Adipocyte (in vitro differentiated cells): ENCODE measurements at regions not wholly inside any gene's neighbourhood (a gene's known extent, or its start where the extent isn't known, plus 50 kb on each side); places are given as distances from the start of the nearest gene placed in this dataset.
"Not testable (repeated sequence)": the region's sequence is repeated elsewhere in the genome, so short reads cannot be mapped to it uniquely, and the experiment has no call there.

Source experiments
- DNase-seq: peaks from one replicate; pipeline ENCODE4 v3.0.0-alpha.2; 2015; ENCODE audit warnings: low read depth
- H3K27me3 ChIP-seq: replicated peaks from 2 replicates; pipeline ENCODE4 v1.7.0; 2013; ENCODE audit warnings: mild to moderate bottlenecking, low read length, moderate library complexity; ENCODE audit not compliant: control insufficient read depth, insufficient read depth
- H3K36me3 ChIP-seq: 2 replicates; pipeline ENCODE4 v1.7.0; 2013; ENCODE audit warnings: low read length, mild to moderate bottlenecking, moderate library complexity; ENCODE audit not compliant: control insufficient read depth, insufficient read depth, severe bottlenecking
- H3K4me1 ChIP-seq: 2 replicates; pipeline ENCODE4 v1.7.0; 2013; ENCODE audit warnings: mild to moderate bottlenecking, low read length, moderate library complexity; ENCODE audit not compliant: control insufficient read depth, insufficient read depth
- H3K4me3 ChIP-seq: 2 replicates; pipeline ENCODE4 v1.7.0; 2013; ENCODE audit warnings: mild to moderate bottlenecking, low read length, moderate library complexity
- H3K9ac ChIP-seq: 2 replicates; pipeline ENCODE4 v1.7.0; 2013; ENCODE audit warnings: mild to moderate bottlenecking, low read length, moderate library complexity
- H3K9me3 ChIP-seq: 2 replicates; pipeline ENCODE4 v1.7.0; 2013; ENCODE audit warnings: mild to moderate bottlenecking, low read length, moderate library complexity; ENCODE audit not compliant: control insufficient read depth

DNA sequence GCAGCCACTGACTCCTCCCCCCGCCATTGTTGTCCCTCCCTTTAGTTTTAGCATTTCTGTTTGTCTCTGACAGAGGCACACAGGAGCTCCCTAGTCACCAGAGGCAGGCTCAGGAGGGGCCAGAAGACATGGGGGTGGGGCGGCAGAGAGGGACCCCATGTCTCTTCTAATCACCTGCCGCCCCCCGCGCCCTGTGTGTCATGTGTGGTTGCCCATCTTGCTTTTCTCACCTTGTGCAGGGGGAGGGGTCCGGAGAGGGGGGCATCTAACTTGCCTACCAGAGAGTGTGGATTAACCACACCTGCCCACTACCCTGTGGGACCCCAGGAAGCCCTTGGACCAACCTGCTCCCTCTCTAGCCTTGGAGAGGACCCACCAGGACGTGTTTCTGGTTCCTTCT, 130.2 kb downstream of the ZNF267 start:
- not testable (repeated sequence) for H3K9me3 ChIP-seq, H3K9ac ChIP-seq, H3K4me1 ChIP-seq

GRCh38 chr16:32038783-32039496, 165.3 kb downstream of the ZNF267 start:
- not testable (repeated sequence) for H3K9me3 ChIP-seq, H3K4me1 ChIP-seq, H3K36me3 ChIP-seq, H3K4me3 ChIP-seq, H3K27me3 ChIP-seq, H3K9ac ChIP-seq, DNase-seq

More for the DNA sequence above, 130.2 kb downstream of the ZNF267 start:
- not testable (repeated sequence) for DNase-seq, H3K4me3 ChIP-seq, H3K27me3 ChIP-seq, H3K36me3 ChIP-seq

- not testable (repeated sequence) for DNase-seq, H3K9me3 ChIP-seq, H3K4me3 ChIP-seq, H3K9ac ChIP-seq, H3K4me1 ChIP-seq, H3K27me3 ChIP-seq, H3K36me3 ChIP-seq
These were observed 166.3 kb downstream of the ZNF267 start for GRCh38 chr16:32039919-32040318.

DNA sequence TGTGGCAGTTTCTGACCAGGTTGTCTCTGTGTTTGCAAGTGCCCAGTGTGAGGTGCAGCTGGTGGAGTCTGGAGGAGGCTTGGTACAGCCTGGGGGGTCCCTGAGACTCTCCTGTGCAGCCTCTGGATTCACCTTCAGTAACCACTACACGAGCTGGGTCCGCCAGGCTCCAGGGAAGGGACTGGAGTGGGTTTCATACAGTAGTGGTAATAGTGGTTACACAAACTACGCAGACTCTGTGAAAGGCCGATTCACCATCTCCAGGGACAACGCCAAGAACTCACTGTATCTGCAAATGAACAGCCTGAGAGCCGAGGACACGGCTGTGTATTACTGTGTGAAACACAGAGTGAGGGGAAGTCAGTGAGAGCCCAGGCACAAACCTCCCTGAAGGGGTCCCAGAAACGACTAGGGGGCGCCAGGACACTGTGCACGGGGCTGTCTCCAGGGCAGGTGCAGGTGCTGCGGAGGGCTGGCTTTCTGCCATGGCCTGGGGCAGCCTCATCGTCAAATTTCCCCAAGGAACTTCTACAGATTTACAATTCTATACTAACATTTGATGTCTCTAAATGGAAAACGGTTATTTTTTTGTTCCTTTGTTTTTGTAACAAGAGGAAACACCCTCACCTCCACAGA, 187.0 kb upstream of the TP53TG3D start:
- not testable (repeated sequence) for H3K27me3 ChIP-seq, H3K9me3 ChIP-seq, DNase-seq, H3K4me1 ChIP-seq, H3K36me3 ChIP-seq, H3K4me3 ChIP-seq, H3K9ac ChIP-seq

- not testable (repeated sequence) for H3K27me3 ChIP-seq, H3K4me3 ChIP-seq, H3K4me1 ChIP-seq, H3K9ac ChIP-seq, H3K9me3 ChIP-seq, DNase-seq, H3K36me3 ChIP-seq
These were observed 181.5 kb upstream of the TP53TG3D start for GRCh38 chr16:32071586-32071985.

GRCh38 chr16:32083891-32084290, 169.2 kb upstream of the TP53TG3D start:
- not testable (repeated sequence) for H3K9me3 ChIP-seq

GRCh38 chr16:32084656-32085401, 168.3 kb upstream of the TP53TG3D start:
- not testable (repeated sequence) for DNase-seq, H3K36me3 ChIP-seq, H3K4me1 ChIP-seq, H3K27me3 ChIP-seq, H3K9ac ChIP-seq, H3K9me3 ChIP-seq, H3K4me3 ChIP-seq

More at GRCh38 chr16:32083891-32084290, 169.2 kb upstream of the TP53TG3D start:
- not testable (repeated sequence) for H3K27me3 ChIP-seq, H3K36me3 ChIP-seq, DNase-seq, H3K4me3 ChIP-seq, H3K9ac ChIP-seq, H3K4me1 ChIP-seq

DNA sequence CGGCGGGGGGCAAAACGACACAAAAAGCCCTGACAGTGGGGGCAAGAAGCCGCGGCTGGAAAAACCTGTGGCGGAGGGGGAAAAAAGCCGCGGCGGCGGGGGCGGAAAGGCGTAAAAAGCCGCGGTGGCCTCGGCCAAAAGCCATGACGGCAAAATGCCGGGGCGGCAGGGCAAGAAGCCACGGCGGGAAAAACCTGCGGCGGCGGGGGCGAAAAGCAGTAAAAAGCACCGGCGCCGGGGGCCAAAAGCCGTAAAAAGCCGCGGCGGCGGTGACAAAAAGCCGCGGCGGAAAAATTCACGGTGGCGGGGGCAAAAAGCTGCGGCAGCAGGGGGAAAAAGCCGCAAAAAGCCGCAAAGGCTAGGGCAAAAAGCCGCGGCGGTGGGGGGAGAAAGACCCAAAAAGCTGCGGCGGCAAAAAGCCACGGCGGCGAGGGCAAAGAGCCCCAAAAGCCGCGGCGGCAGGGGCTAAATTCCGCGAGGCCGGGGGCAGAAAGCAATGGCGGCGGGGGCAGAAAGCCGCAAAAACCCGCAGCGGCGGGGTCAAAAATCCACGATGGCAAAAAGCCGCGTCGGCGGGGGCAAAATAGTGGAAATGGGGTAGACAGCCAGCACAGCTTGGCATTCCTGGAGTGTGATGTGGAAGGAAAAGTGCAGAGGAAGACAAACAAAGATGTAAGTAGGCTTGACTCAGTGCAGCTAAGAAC, 167.5 kb upstream of the TP53TG3D start:
- not testable (repeated sequence) for H3K4me3 ChIP-seq, DNase-seq, H3K9ac ChIP-seq, H3K4me1 ChIP-seq, H3K27me3 ChIP-seq, H3K36me3 ChIP-seq, H3K9me3 ChIP-seq

GRCh38 chr16:32115562-32115961, 137.5 kb upstream of the TP53TG3D start:
- H3K4me1 ChIP-seq, H3K9ac ChIP-seq, H3K4me3 ChIP-seq, H3K27me3 ChIP-seq, DNase-seq, H3K36me3 ChIP-seq, H3K9me3 ChIP-seq: not testable (repeated sequence)

GRCh38 chr16:32116080-32116479, 137.0 kb upstream of the TP53TG3D start:
- peak; percentile 4 for DNase-seq

GRCh38 chr16:32116533-32116932, 136.6 kb upstream of the TP53TG3D start:
- not testable (repeated sequence) for H3K9ac ChIP-seq, H3K36me3 ChIP-seq, H3K4me1 ChIP-seq, H3K4me3 ChIP-seq, H3K27me3 ChIP-seq, DNase-seq, H3K9me3 ChIP-seq

More at GRCh38 chr16:32116080-32116479, 137.0 kb upstream of the TP53TG3D start:
- no peaks in the 10 kb centered on the region for H3K36me3 ChIP-seq
- H3K4me1 ChIP-seq = no peaks in the 10 kb centered on the region
- H3K4me3 ChIP-seq = peak overlapping the region; percentile 66
- no peak overlapping the region for H3K9ac ChIP-seq
- H3K9me3 ChIP-seq = no peaks in the 10 kb centered on the region
- H3K27me3 ChIP-seq = no peaks in the 10 kb centered on the region
